HepG2 (cell line): ENCODE measurements at regions not wholly inside any gene's neighbourhood (a gene's known extent, or its start where the extent isn't known, plus 50 kb on each side); places are given as distances from the start of the nearest gene placed in this dataset.

ENCODE experiments used
- ATAC-seq: fragments of 200-7000 bp; cut with Tn5 transposase; 3 replicates; pipeline ENCODE4 v1.9.1; 2020; ENCODE audit warnings: mild to moderate bottlenecking, moderate library complexity
- BruUV-seq: library from RNA; stranded (reverse); fragments of 400-500 nt; replicated peaks from 2 replicates; lab custom pipeline; 2021; lab: Mats Ljungman, UMichigan
- CTCF ChIA-PET: fragments of 300-600 bp; formaldehyde crosslinking; extraction: SDS; loops from one replicate; lab custom pipeline; 2021; ENCODE audit warnings: low total read pairs, inconsistent platforms, low intra/inter-chr PET ratio; lab: Yijun Ruan, JAX
- POLR2A ChIA-PET: fragments of 350-600 bp; sonication (Branson Sonifier 250); formaldehyde crosslinking; loops from one replicate; lab custom pipeline; 2020; ENCODE audit warnings: antibody characterized with exemption, inconsistent platforms; lab: Yijun Ruan, JAX
- DNase-seq: peaks from one replicate; pipeline ENCODE4 v3.0.0-alpha.2; 2015; ENCODE audit warnings: low spot score
- FAIRE-seq: peaks from 3 replicates; lab custom pipeline; 2011; peaks lifted over from hg19 to GRCh38; lab: Jason Lieb, UNC
- H2AFZ ChIP-seq: one replicate; pipeline ENCODE4 v1.6.1; 2011; ENCODE audit warnings: low read length, inconsistent platforms
- H3K27ac ChIP-seq: fragments of 300-600 bp; 3 replicates; pipeline ENCODE4 v1.8.0; 2011; ENCODE audit warnings: mixed run types, mild to moderate bottlenecking, mixed read lengths, low read length, inconsistent platforms; ENCODE audit not compliant: insufficient read depth; ENCODE audit errors: extremely low read length
- H3K27me3 ChIP-seq, 2 experiments: fragments of 200-600 bp in 1 of 2; 2 replicates in 1 of 2; 3 replicates in 1 of 2; pipeline versions ENCODE4 v1.6.0 to v1.8.0; 2011; ENCODE audit warnings: low read length in 2 of 2, mild to moderate bottlenecking in 2 of 2, moderate library complexity in 2 of 2, inconsistent platforms in 1 of 2; ENCODE audit not compliant: insufficient read depth in 2 of 2, control insufficient read depth in 1 of 2
- H3K36me3 ChIP-seq, 2 experiments: fragments of 200-600 bp in 1 of 2; replicated peaks in 1 of 2; 2 replicates in 1 of 2; 3 replicates in 1 of 2; pipeline versions ENCODE4 v1.5.1 to v1.8.0; 2011; ENCODE audit warnings: low read length in 2 of 2, inconsistent platforms in 1 of 2; ENCODE audit not compliant: insufficient read depth in 2 of 2, control insufficient read depth in 1 of 2
- H3K4me1 ChIP-seq: 2 replicates; pipeline ENCODE4 v1.5.1; 2012; ENCODE audit warnings: low read length, inconsistent platforms; ENCODE audit not compliant: insufficient read depth
- H3K4me2 ChIP-seq: 2 replicates; pipeline ENCODE4 v1.6.0; 2011; ENCODE audit warnings: low read depth, low read length, inconsistent platforms
- H3K4me3 ChIP-seq, 3 experiments: fragments of 200-600 bp in 1 of 3; sonication (generic), shearing (Covaris generic) in 1 of 3; replicated peaks in 1 of 3; 2 replicates each; pipeline ENCODE4 v1.5.1; 2011 to 2016; ENCODE audit warnings: low read length in 3 of 3, inconsistent platforms in 2 of 3, low read depth in 2 of 3, mild to moderate bottlenecking in 2 of 3, control low read depth in 1 of 3, mixed read lengths in 1 of 3; ENCODE audit not compliant: insufficient read depth in 1 of 3
- H3K79me2 ChIP-seq: one replicate; pipeline ENCODE4 v1.6.1; 2011; ENCODE audit warnings: low read length, inconsistent platforms; ENCODE audit not compliant: insufficient read depth
- H3K9ac ChIP-seq: 2 replicates; pipeline ENCODE4 v1.6.0; 2011; ENCODE audit warnings: mild to moderate bottlenecking, low read depth, low read length, inconsistent platforms; ENCODE audit not compliant: insufficient read depth
- H3K9me3 ChIP-seq: 2 replicates; pipeline ENCODE4 v1.5.1; 2012; ENCODE audit warnings: mild to moderate bottlenecking, low read length
- H4K20me1 ChIP-seq: 2 replicates; pipeline ENCODE4 v1.6.0; 2011; ENCODE audit warnings: inconsistent platforms, mild to moderate bottlenecking, low read length, moderate library complexity; ENCODE audit not compliant: insufficient read depth
- ADNP ChIP-seq: sonication (generic); formaldehyde crosslinking; IDR thresholded peaks from 2 replicates; pipeline ENCODE4 v1.4.0; 2020; ENCODE audit warnings: missing genetic modification reagents
- GZF1 ChIP-seq: sonication (generic); formaldehyde crosslinking; IDR thresholded peaks from 2 replicates; pipeline ENCODE4 v1.5.1; 2020; ENCODE audit warnings: mild to moderate bottlenecking, missing genetic modification reagents
- HMG20A ChIP-seq: IDR thresholded peaks from 2 replicates; pipeline ENCODE4 v1.6.1; 2016; ENCODE audit warnings: borderline replicate concordance
- HNF1B ChIP-seq: sonication (generic); formaldehyde crosslinking; IDR thresholded peaks from 2 replicates; pipeline ENCODE4 v1.5.1; 2020; ENCODE audit warnings: mild to moderate bottlenecking, moderate library complexity, missing genetic modification reagents
- KMT2B ChIP-seq: IDR thresholded peaks from 2 replicates; pipeline ENCODE4 v1.6.1; 2016; ENCODE audit warnings: missing genetic modification reagents, missing compliant biosample characterization
- ONECUT2 ChIP-seq: sonication (generic); formaldehyde crosslinking; IDR thresholded peaks from 2 replicates; pipeline ENCODE4 v1.4.0; 2020; ENCODE audit warnings: missing genetic modification reagents
- PCBP2 ChIP-seq: fragments of 200-400 bp; formaldehyde crosslinking; optimal IDR thresholded peaks from 2 replicates; pipeline ENCODE3; 2018; ENCODE audit warnings: low read length, low read depth; ENCODE audit not compliant: poor library complexity, severe bottlenecking
- PHF8 ChIP-seq: sonication (generic); formaldehyde crosslinking; IDR thresholded peaks from 2 replicates; pipeline ENCODE4 v1.5.0; 2020; ENCODE audit warnings: missing genetic modification reagents
- SMAD3 ChIP-seq: sonication (generic); formaldehyde crosslinking; IDR thresholded peaks from 2 replicates; pipeline ENCODE4 v1.4.0; 2020; ENCODE audit warnings: missing genetic modification reagents
- SNRNP70 ChIP-seq: fragments of 200-400 bp; formaldehyde crosslinking; IDR thresholded peaks from 2 replicates; pipeline ENCODE4 v1.6.1; 2017; ENCODE audit warnings: mild to moderate bottlenecking, low read depth, low read length, moderate library complexity
- SPEN ChIP-seq: sonication (generic); formaldehyde crosslinking; IDR thresholded peaks from 2 replicates; pipeline ENCODE4 v1.5.1; 2020; ENCODE audit warnings: low read depth, mild to moderate bottlenecking, missing genetic modification reagents
- TFDP2 ChIP-seq: sonication (generic); formaldehyde crosslinking; IDR thresholded peaks from 2 replicates; pipeline ENCODE4 v1.4.0; 2020; ENCODE audit warnings: missing genetic modification reagents
- XRCC5 ChIP-seq: fragments of 200-400 bp; formaldehyde crosslinking; optimal IDR thresholded peaks from 2 replicates; pipeline ENCODE3; 2017; ENCODE audit warnings: mild to moderate bottlenecking, low read length
- ZNF121 ChIP-seq: sonication (generic); formaldehyde crosslinking; IDR thresholded peaks from 2 replicates; pipeline ENCODE4 v1.5.0; 2020; ENCODE audit warnings: mild to moderate bottlenecking, missing genetic modification reagents
- ZNF317 ChIP-seq: sonication (generic); formaldehyde crosslinking; IDR thresholded peaks from 2 replicates; pipeline ENCODE4 v1.5.0; 2020; ENCODE audit warnings: mild to moderate bottlenecking, missing genetic modification reagents
- ZNF337 ChIP-seq: sonication (generic); formaldehyde crosslinking; IDR thresholded peaks from 2 replicates; pipeline ENCODE4 v1.5.1; 2020; ENCODE audit warnings: missing genetic modification reagents, low read depth, mild to moderate bottlenecking, borderline replicate concordance
- ZNF569 ChIP-seq: sonication (generic); formaldehyde crosslinking; IDR thresholded peaks from 2 replicates; pipeline ENCODE4 v1.5.0; 2020; ENCODE audit warnings: mild to moderate bottlenecking, missing genetic modification reagents, moderate library complexity, borderline replicate concordance
- ZNF572 ChIP-seq: sonication (generic); formaldehyde crosslinking; IDR thresholded peaks from 2 replicates; pipeline ENCODE4 v1.5.1; 2020; ENCODE audit warnings: mild to moderate bottlenecking, missing genetic modification reagents
- ZNF605 ChIP-seq: sonication (generic); formaldehyde crosslinking; IDR thresholded peaks from 2 replicates; pipeline ENCODE4 v1.8.0; 2022; ENCODE audit warnings: mild to moderate bottlenecking, missing genetic modification reagents
- ZNF784 ChIP-seq: sonication (generic); formaldehyde crosslinking; IDR thresholded peaks from 2 replicates; pipeline ENCODE4 v1.5.1; 2020; ENCODE audit warnings: missing genetic modification reagents, mild to moderate bottlenecking, borderline replicate concordance
- WGBS: methylation state at CpG from one replicate; pipeline ENCODE4 v1.1.6; 2017; ENCODE audit warnings: low lambda C conversion rate; 5-methylcytosine and 5-hydroxymethylcytosine counted together
- in situ Hi-C: cut with HindIII; loops from 2 replicates; pipeline ENCODE4 v1.10.0; 2017; ENCODE audit warnings: low pct_unique_long_range_greater_than_20kb; ENCODE audit not compliant: extremely low pct_ligation_motif_present
- intact Hi-C: fragments of 100-400 bp; cut with micrococcal nuclease; formaldehyde crosslinking; loops from one replicate; pipeline ENCODE4 v1.10.0; 2022; ENCODE audit not compliant: unreplicated experiment

- TF ChIP-seq HNF1B (CRISPR knock-in tag), result no peak
- TF ChIP-seq SNRNP70, result no peak
- TF ChIP-seq, all 625 proteins: peak for 0
These were observed 58.6 kb upstream of the XPA start (continued) for GRCh38 chr9:97755618-97756267.

- no peaks in the 10 kb centered on the region for H3K79me2 ChIP-seq
- no peak overlapping the region for H3K9ac ChIP-seq
- no peak overlapping the region for H2AFZ ChIP-seq
- no peak for FAIRE-seq
- no peak for DNase-seq
- no peak overlapping the region for H3K27ac ChIP-seq
- H3K4me2 ChIP-seq, result no peak overlapping the region
- intact Hi-C loops, result no loop called here
- no peaks in the 10 kb centered on the region for H3K36me3 ChIP-seq
- no peaks in the 10 kb centered on the region for H3K27me3 ChIP-seq
- H4K20me1 ChIP-seq, result no peaks in the 10 kb centered on the region
- POLR2A ChIA-PET, result no interaction called here
- in situ Hi-C loops, result no loop called here
- H3K4me3 ChIP-seq, result no peak overlapping the region
- H3K4me1 ChIP-seq, result peaks cover 32% of the 10 kb centered on the region
- TF ChIP-seq HNF1B (CRISPR knock-in tag) (no peak), ZNF317 (CRISPR knock-in tag) (no peak), SPEN (no peak), PHF8 (CRISPR knock-in tag) (no peak), ONECUT2 (no peak), SMAD3 (CRISPR knock-in tag) (no peak), XRCC5 (no peak), ZNF337 (no peak), HMG20A (CRISPR knock-in tag) (no peak), ADNP (CRISPR knock-in tag) (no peak), ZNF784 (CRISPR knock-in tag) (no peak), ZNF569 (no peak), ZNF121 (no peak), PCBP2 (no peak), ZNF572 (CRISPR knock-in tag) (no peak), KMT2B (no peak), ZNF605 (CRISPR knock-in tag) (no peak), GZF1 (CRISPR knock-in tag) (no peak), TFDP2 (no peak)
- no peaks in the 10 kb centered on the region for H3K9me3 ChIP-seq
- ATAC-seq, result no peak
- WGBS, result 44% methylated on average over 3 of the region's 3 CpGs
- CTCF ChIA-PET, result no interaction called here
- no TSS peak for BruUV-seq
These were observed 59.9 kb upstream of the XPA start for GRCh38 chr9:97756991-97757390.
